Upper lobe of left lung (tissue), 6 donors: ENCODE measurements at regions not wholly inside any gene's neighbourhood (a gene's known extent, or its start where the extent isn't known, plus 50 kb on each side); places are given as distances from the start of the nearest gene placed in this dataset.

ENCODE experiments used
- ATAC-seq, 2 donors: fragments of 200-7000 bp; cut with Tn5 transposase; one replicate each; pipeline ENCODE4 v1.9.1; 2022; ENCODE audit warnings: mild to moderate bottlenecking in 2 of 2, moderate library complexity in 2 of 2; ENCODE audit not compliant: low FRiP score in 2 of 2
- DNase-seq, 2 donors: peaks; one replicate each; pipeline ENCODE4 v3.0.0-alpha.2; 2019 to 2020
- H3K27ac ChIP-seq, 4 donors: fragments of 200-600 bp; sonication (generic); one replicate each; pipeline ENCODE4 v1.5.1; 2016 to 2019
- H3K27me3 ChIP-seq, 4 donors: fragments of 200-600 bp; sonication (generic); one replicate each; pipeline ENCODE4 v1.5.1; 2017 to 2019
- H3K36me3 ChIP-seq, 4 donors: fragments of 200-600 bp; sonication (generic); one replicate each; pipeline ENCODE4 v1.5.1; 2016 to 2019
- H3K4me1 ChIP-seq, 4 donors: fragments of 200-600 bp; sonication (generic); one replicate each; pipeline ENCODE4 v1.5.1; 2018 to 2019
- H3K4me3 ChIP-seq, 4 donors: fragments of 200-600 bp; sonication (generic); one replicate each; pipeline ENCODE4 v1.5.1; 2017 to 2019; ENCODE audit warnings: mild to moderate bottlenecking in 2 of 4, moderate library complexity in 1 of 4
- H3K9me3 ChIP-seq, 4 donors: fragments of 200-600 bp; sonication (generic); one replicate each; pipeline ENCODE4 v1.5.1; 2018 to 2019
- CTCF ChIP-seq, 6 experiments: fragments of 450-650 bp in 4 of 6; fragments of 200-600 bp in 2 of 6; sonication (generic) in 2 of 6; IDR thresholded peaks; one replicate each; pipeline ENCODE4 v1.5.1; 2016 to 2019; ENCODE audit warnings: antibody characterized with exemption in 6 of 6
- EP300 ChIP-seq, 4 donors: sonication (generic); formaldehyde crosslinking; IDR thresholded peaks; one replicate each; pipeline ENCODE4 v1.5.1; 2017; ENCODE audit warnings: antibody characterized with exemption in 4 of 4, control low read depth in 2 of 4
- POLR2A ChIP-seq, 4 donors: fragments of 450-650 bp; IDR thresholded peaks; one replicate each; pipeline ENCODE4 v1.5.1; 2016 to 2017; ENCODE audit warnings: antibody characterized with exemption in 4 of 4, mild to moderate bottlenecking in 2 of 4
- POLR2AphosphoS5 ChIP-seq, 2 donors: sonication (generic); formaldehyde crosslinking; IDR thresholded peaks; one replicate each; pipeline ENCODE4 v1.5.1; 2017; ENCODE audit warnings: antibody characterized with exemption in 2 of 2
- WGBS, 2 donors: methylation state at CpG; one replicate each; pipeline ENCODE4 v1.1.5; 2017 to 2018; 5-methylcytosine and 5-hydroxymethylcytosine counted together
- donor health status: DM: no; HTN: no; CAD: no; lungs with moderate emphysema.
- donor health status: DM: no; HTN: yes; CAD: no; lungs with severe emphysema.

GRCh38 chr10:46229144-46229563 lies 57.6 kb upstream of the ANTXRL start:
- Histone ChIP-seq H3K4me1 (peaks cover 0 to 6% (median 2%) of the 10 kb centered on the region in 4 donors), H3K27me3 (no peaks in the 10 kb centered on the region), H3K4me3 (no peak overlapping the region), H3K27ac (no peak overlapping the region), H3K9me3 (no peaks in the 10 kb centered on the region), H3K36me3 (no peaks in the 10 kb centered on the region)
- TF ChIP-seq EP300 (IDR thresholded peaks at IDR 0.05), result no peak
- peak in 4 of 6 experiments; percentile 31 to 62 (median 41) for TF ChIP-seq CTCF (IDR thresholded peaks at IDR 0.05)
- 56 to 68% methylated on average over 3 of the region's 3 CpGs for WGBS, 2 donors
- DNase-seq (peak in 1 of 2 donors; percentile 21), ATAC-seq (peak in 1 of 2 donors; percentile 51)

GRCh38 chr10:46230615-46231014 lies 56.2 kb upstream of the ANTXRL start:
- H3K27me3 ChIP-seq, result no peaks in the 10 kb centered on the region
- no peak overlapping the region for H3K27ac ChIP-seq
- H3K4me3 ChIP-seq, result no peak overlapping the region
- ATAC-seq (no peak), DNase-seq (no peak)
- 96 to 97% methylated on average over 5 of the region's 5 CpGs for WGBS, 2 donors
- peaks cover 0 to 6% (median 2%) of the 10 kb centered on the region in 4 donors for H3K4me1 ChIP-seq
- H3K36me3 ChIP-seq, result no peaks in the 10 kb centered on the region
- TF ChIP-seq POLR2A (IDR thresholded peaks at IDR 0.05), result no peak
- no peak for TF ChIP-seq POLR2AphosphoS5 (IDR thresholded peaks at IDR 0.05)
- no peak for TF ChIP-seq EP300 (IDR thresholded peaks at IDR 0.05)
- no peak for TF ChIP-seq CTCF (IDR thresholded peaks at IDR 0.05)
- H3K9me3 ChIP-seq, result no peaks in the 10 kb centered on the region

- DNase-seq (peak in 1 of 2 donors; percentile 15), ATAC-seq (no peak)
- TF ChIP-seq POLR2A (IDR thresholded peaks at IDR 0.05) (no peak), CTCF (IDR thresholded peaks at IDR 0.05) (no peak), EP300 (IDR thresholded peaks at IDR 0.05) (no peak), POLR2AphosphoS5 (IDR thresholded peaks at IDR 0.05) (no peak)
- H3K9me3 ChIP-seq, result no peaks in the 10 kb centered on the region
- WGBS, 2 donors, result 80 to 83% methylated on average over 1 of the region's 1 CpG
- no peak overlapping the region for H3K27ac ChIP-seq
- H3K4me3 ChIP-seq, result no peak overlapping the region
- H3K4me1 ChIP-seq, result peaks cover 0 to 6% (median 2%) of the 10 kb centered on the region in 4 donors
- H3K27me3 ChIP-seq, result no peaks in the 10 kb centered on the region
- H3K36me3 ChIP-seq, result no peaks in the 10 kb centered on the region
Observed at GRCh38 chr10:46231087-46231486, 55.7 kb upstream of the ANTXRL start.

- Histone ChIP-seq H3K27me3 (no peaks in the 10 kb centered on the region), H3K9me3 (no peaks in the 10 kb centered on the region), H3K4me1 (peaks cover 0 to 6% (median 2%) of the 10 kb centered on the region in 4 donors), H3K4me3 (no peak overlapping the region), H3K27ac (no peak overlapping the region), H3K36me3 (no peaks in the 10 kb centered on the region)
- no peak for TF ChIP-seq POLR2A (IDR thresholded peaks at IDR 0.05)
- TF ChIP-seq POLR2AphosphoS5 (IDR thresholded peaks at IDR 0.05), result no peak
- no peak for TF ChIP-seq CTCF (IDR thresholded peaks at IDR 0.05)
- no peak for TF ChIP-seq EP300 (IDR thresholded peaks at IDR 0.05)
- DNase-seq, result peak in 1 of 2 donors; percentile 12
- no peak for ATAC-seq
- 100% methylated on average over 1 to 2 of the region's 2 CpGs for WGBS, 2 donors
Observed at GRCh38 chr10:46232084-46232483, 54.7 kb upstream of the ANTXRL start.

- H3K4me1 ChIP-seq, result peaks cover 0 to 6% (median 2%) of the 10 kb centered on the region in 4 donors
- TF ChIP-seq POLR2A (IDR thresholded peaks at IDR 0.05) (no peak), CTCF (IDR thresholded peaks at IDR 0.05) (no peak), POLR2AphosphoS5 (IDR thresholded peaks at IDR 0.05) (no peak), EP300 (IDR thresholded peaks at IDR 0.05) (no peak)
- no peaks in the 10 kb centered on the region for H3K27me3 ChIP-seq
- ATAC-seq (no peak), DNase-seq (no peak)
- H3K4me3 ChIP-seq, result no peak overlapping the region
- H3K36me3 ChIP-seq, result no peaks in the 10 kb centered on the region
- H3K9me3 ChIP-seq, result no peaks in the 10 kb centered on the region
- 89 to 90% methylated on average over 9 of the region's 9 CpGs for WGBS, 2 donors
- H3K27ac ChIP-seq, result no peak overlapping the region
Observed at GRCh38 chr10:46232666-46233065, 54.1 kb upstream of the ANTXRL start.
